Natural killer cell (primary cell): ENCODE measurements at regions not wholly inside any gene's neighbourhood (a gene's known extent, or its start where the extent isn't known, plus 50 kb on each side); places are given as distances from the start of the nearest gene placed in this dataset.

ENCODE experiments used
- ATAC-seq, 3 donors: fragments of 150-1000 bp in 2 of 3; fragments of 200-7000 bp in 1 of 3; cut with Tn5 transposase; 1 replicate in 1 of 3; 2 replicates in 2 of 3; pipeline ENCODE4 v1.10.0; 2021; ENCODE audit warnings: mild to moderate bottlenecking in 2 of 3, moderate library complexity in 2 of 3
- DNase-seq, 2 donors: peaks; one replicate each; pipeline versions ENCODE4 v3.0.0 to v3.0.0-alpha.2; 2013 to 2021; ENCODE audit warnings: mixed read lengths in 1 of 2
- H3K27ac ChIP-seq: one replicate; pipeline ENCODE4 v1.5.1; 2013; ENCODE audit warnings: mild to moderate bottlenecking, low read length
- H3K27me3 ChIP-seq: one replicate; pipeline ENCODE4 v1.6.1; 2013; ENCODE audit warnings: low read length; ENCODE audit not compliant: control insufficient read depth, insufficient read depth
- H3K36me3 ChIP-seq: one replicate; pipeline ENCODE4 v1.6.1; 2013; ENCODE audit warnings: low read length; ENCODE audit not compliant: control insufficient read depth, insufficient read depth
- H3K4me1 ChIP-seq: one replicate; pipeline ENCODE4 v1.6.1; 2013; ENCODE audit warnings: low read length; ENCODE audit not compliant: control insufficient read depth, insufficient read depth
- H3K4me3 ChIP-seq: one replicate; pipeline ENCODE4 v1.5.1; 2013; ENCODE audit warnings: low read length
- H3K9me3 ChIP-seq: one replicate; pipeline ENCODE4 v1.6.1; 2013; ENCODE audit warnings: low read length; ENCODE audit not compliant: control insufficient read depth, insufficient read depth
- H3K27ac Mint-ChIP-seq, 2 donors: one replicate each; pipeline ENCODE4 v1.8.0; 2022; ENCODE audit warnings: mild to moderate bottlenecking in 2 of 2, mixed read lengths in 2 of 2, moderate library complexity in 1 of 2
- H3K27me3 Mint-ChIP-seq, 2 donors: one replicate each; pipeline ENCODE4 v1.8.0; 2022; ENCODE audit warnings: low read depth in 2 of 2, mixed read lengths in 2 of 2
- H3K36me3 Mint-ChIP-seq: one replicate; pipeline ENCODE4 v1.8.0; 2022; ENCODE audit warnings: mixed read lengths
- H3K4me1 Mint-ChIP-seq, 2 donors: one replicate each; pipeline ENCODE4 v1.8.0; 2022; ENCODE audit warnings: mixed read lengths in 2 of 2
- H3K4me3 Mint-ChIP-seq: one replicate; pipeline ENCODE4 v1.8.0; 2022; ENCODE audit warnings: mild to moderate bottlenecking, moderate library complexity, mixed read lengths
- H3K9me3 Mint-ChIP-seq, 2 donors: one replicate each; pipeline ENCODE4 v1.8.0; 2022; ENCODE audit warnings: mixed read lengths in 2 of 2
- WGBS: methylation state at CpG from one replicate; pipeline ENCODE4 v1.1.7; 2013; ENCODE audit warnings: missing lambda C conversion rate; ENCODE audit not compliant: insufficient coverage; 5-methylcytosine and 5-hydroxymethylcytosine counted together
- intact Hi-C: fragments of 100-400 bp; cut with micrococcal nuclease; formaldehyde crosslinking; loops from one replicate; pipeline ENCODE4 v1.14.2; 2022
- TF ChIP-seq, protein P1 (sequence below): fragments of 200-600 bp; IDR thresholded peaks from one replicate; pipeline ENCODE4 v1.8.0; 2022; ENCODE audit warnings: antibody characterized with exemption

GRCh38 chr1:199955235-199955634 is 72.3 kb upstream of the NR5A2 start:
- Histone ChIP-seq H3K36me3 (no peaks in the 10 kb centered on the region), H3K9me3 (no peaks in the 10 kb centered on the region), H3K27me3 (no peaks in the 10 kb centered on the region), H3K4me1 (no peaks in the 10 kb centered on the region), H3K4me3 (no peak overlapping the region), H3K27ac (no peak overlapping the region)
- TF ChIP-seq, protein P1, sequence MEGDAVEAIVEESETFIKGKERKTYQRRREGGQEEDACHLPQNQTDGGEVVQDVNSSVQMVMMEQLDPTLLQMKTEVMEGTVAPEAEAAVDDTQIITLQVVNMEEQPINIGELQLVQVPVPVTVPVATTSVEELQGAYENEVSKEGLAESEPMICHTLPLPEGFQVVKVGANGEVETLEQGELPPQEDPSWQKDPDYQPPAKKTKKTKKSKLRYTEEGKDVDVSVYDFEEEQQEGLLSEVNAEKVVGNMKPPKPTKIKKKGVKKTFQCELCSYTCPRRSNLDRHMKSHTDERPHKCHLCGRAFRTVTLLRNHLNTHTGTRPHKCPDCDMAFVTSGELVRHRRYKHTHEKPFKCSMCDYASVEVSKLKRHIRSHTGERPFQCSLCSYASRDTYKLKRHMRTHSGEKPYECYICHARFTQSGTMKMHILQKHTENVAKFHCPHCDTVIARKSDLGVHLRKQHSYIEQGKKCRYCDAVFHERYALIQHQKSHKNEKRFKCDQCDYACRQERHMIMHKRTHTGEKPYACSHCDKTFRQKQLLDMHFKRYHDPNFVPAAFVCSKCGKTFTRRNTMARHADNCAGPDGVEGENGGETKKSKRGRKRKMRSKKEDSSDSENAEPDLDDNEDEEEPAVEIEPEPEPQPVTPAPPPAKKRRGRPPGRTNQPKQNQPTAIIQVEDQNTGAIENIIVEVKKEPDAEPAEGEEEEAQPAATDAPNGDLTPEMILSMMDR: no peak
- ATAC-seq (no peak), DNase-seq (no peak)
- H3K4me3 Mint-ChIP-seq: no peak overlapping the region
- H3K27ac Mint-ChIP-seq: no peak overlapping the region
- intact Hi-C loops: no loop called here
- peaks cover 0 to 10% of the 10 kb centered on the region in 2 donors for H3K27me3 Mint-ChIP-seq
- 92% methylated on average over 4 of the region's 4 CpGs for WGBS
- no peaks in the 10 kb centered on the region for H3K9me3 Mint-ChIP-seq
- no peaks in the 10 kb centered on the region for H3K36me3 Mint-ChIP-seq
- H3K4me1 Mint-ChIP-seq: no peaks in the 10 kb centered on the region

GRCh38 chr1:199956005-199956404 is 71.5 kb upstream of the NR5A2 start:
- intact Hi-C loops: no loop called here
- TF ChIP-seq, protein P1: no peak

DNA sequence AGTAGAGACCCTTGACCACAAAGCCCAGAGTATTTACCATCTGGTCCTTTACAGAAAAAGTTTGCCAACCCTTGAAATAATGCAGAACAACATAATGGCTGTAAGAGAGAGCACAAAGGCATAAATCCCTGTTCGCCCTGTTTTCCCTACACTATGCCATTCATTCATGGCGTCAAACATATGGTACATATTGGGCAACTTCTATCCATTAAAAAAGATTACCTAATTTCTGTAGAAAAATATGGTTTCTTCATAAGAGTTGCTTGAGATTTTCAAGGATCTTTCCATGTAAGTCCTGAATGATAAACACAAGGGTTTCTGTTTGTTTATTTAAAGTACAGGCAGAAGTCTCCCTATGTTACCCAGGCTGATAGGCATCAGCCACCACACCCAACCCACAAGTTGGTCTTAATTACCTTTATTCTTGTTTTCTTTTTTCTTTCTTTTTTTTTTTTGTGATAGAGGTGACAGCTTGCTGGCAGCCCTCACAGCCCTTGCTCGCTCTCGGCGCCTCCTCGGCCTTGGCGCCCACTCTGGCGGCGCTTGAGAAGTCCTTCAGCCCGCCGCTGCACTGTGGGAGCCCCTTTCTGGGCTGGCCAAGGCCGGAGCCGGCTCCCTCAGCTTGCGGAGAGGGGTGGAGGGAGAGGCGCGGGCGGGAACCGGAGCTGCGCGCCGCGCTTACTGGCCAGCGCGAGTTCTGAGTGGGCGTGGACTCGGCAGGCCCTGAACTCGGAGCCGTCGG is 68.3 kb upstream of the NR5A2 start:
- Mint-ChIP-seq H3K27ac (no peak overlapping the region), H3K27me3 (peaks cover 0 to 2% of the 10 kb centered on the region in 2 donors), H3K4me3 (no peak overlapping the region), H3K9me3 (no peaks in the 10 kb centered on the region), H3K36me3 (no peaks in the 10 kb centered on the region), H3K4me1 (no peaks in the 10 kb centered on the region)
- Histone ChIP-seq H3K9me3 (no peaks in the 10 kb centered on the region), H3K4me1 (no peaks in the 10 kb centered on the region), H3K4me3 (no peak overlapping the region), H3K27ac (no peak overlapping the region), H3K36me3 (no peaks in the 10 kb centered on the region), H3K27me3 (no peaks in the 10 kb centered on the region)
- ATAC-seq (no peak), DNase-seq (no peak)
- intact Hi-C loops: no loop called here
- WGBS: 97% methylated on average over 28 of the region's 29 CpGs
- TF ChIP-seq, protein P1: no peak

More at GRCh38 chr1:199956005-199956404, 71.5 kb upstream of the NR5A2 start:
- peaks cover 0 to 10% of the 10 kb centered on the region in 2 donors for H3K27me3 Mint-ChIP-seq
- H3K9me3 Mint-ChIP-seq: no peaks in the 10 kb centered on the region
- Histone ChIP-seq H3K36me3 (no peaks in the 10 kb centered on the region), H3K4me1 (no peaks in the 10 kb centered on the region), H3K4me3 (no peak overlapping the region), H3K27me3 (no peaks in the 10 kb centered on the region), H3K9me3 (no peaks in the 10 kb centered on the region), H3K27ac (no peak overlapping the region)
- H3K27ac Mint-ChIP-seq: no peak overlapping the region
- no peaks in the 10 kb centered on the region for H3K4me1 Mint-ChIP-seq
- no peak overlapping the region for H3K4me3 Mint-ChIP-seq
- 74% methylated on average over 4 of the region's 4 CpGs for WGBS
- ATAC-seq: no peak
- no peaks in the 10 kb centered on the region for H3K36me3 Mint-ChIP-seq
- DNase-seq: no peak

DNA sequence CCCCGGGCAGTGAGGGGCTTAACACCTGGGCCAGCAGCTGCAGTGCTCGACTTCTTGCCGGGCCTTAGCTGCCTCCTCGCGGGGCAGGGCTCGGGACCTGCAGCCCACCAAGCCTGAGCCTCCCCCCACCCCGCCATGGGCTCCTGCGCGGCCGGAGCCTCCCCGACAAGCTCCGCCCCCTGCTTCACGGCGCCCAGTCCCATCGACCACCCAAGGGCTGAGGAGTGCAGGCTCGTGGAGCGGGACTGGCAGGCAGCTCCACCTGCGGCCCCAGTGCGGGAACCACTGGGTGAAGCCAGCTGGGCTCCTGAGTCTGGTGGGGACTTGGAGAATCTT is 67.8 kb upstream of the NR5A2 start:
- Mint-ChIP-seq H3K36me3 (no peaks in the 10 kb centered on the region), H3K4me1 (no peaks in the 10 kb centered on the region), H3K27me3 (peaks cover 0 to 2% of the 10 kb centered on the region in 2 donors), H3K4me3 (no peak overlapping the region), H3K27ac (no peak overlapping the region), H3K9me3 (no peaks in the 10 kb centered on the region)
- Histone ChIP-seq H3K27me3 (no peaks in the 10 kb centered on the region), H3K36me3 (no peaks in the 10 kb centered on the region), H3K9me3 (no peaks in the 10 kb centered on the region), H3K4me1 (no peaks in the 10 kb centered on the region), H3K4me3 (no peak overlapping the region), H3K27ac (no peak overlapping the region)
- ATAC-seq (no peak), DNase-seq (no peak)
- intact Hi-C loops: no loop called here
- TF ChIP-seq, protein P1: no peak
- 96% methylated on average over 19 of the region's 19 CpGs for WGBS
